Endothelial cell (in vitro differentiated cells): ENCODE measurements at regions not wholly inside any gene's neighbourhood (a gene's known extent, or its start where the extent isn't known, plus 50 kb on each side); places are given as distances from the start of the nearest gene placed in this dataset.

Experiments
- DNase-seq: peaks from one replicate; pipeline ENCODE4 v3.0.0; 2021; ENCODE audit warnings: low spot score
- H3K27ac Mint-ChIP-seq: one replicate; pipeline ENCODE4 v1.8.0; 2021; ENCODE audit warnings: mixed read lengths, inconsistent platforms; ENCODE audit not compliant: unreplicated experiment
- H3K27me3 Mint-ChIP-seq: one replicate; pipeline ENCODE4 v1.8.0; 2021; ENCODE audit warnings: mild to moderate bottlenecking, moderate library complexity, mixed read lengths, inconsistent platforms; ENCODE audit not compliant: unreplicated experiment
- H3K36me3 Mint-ChIP-seq: one replicate; pipeline ENCODE4 v1.8.0; 2021; ENCODE audit warnings: mild to moderate bottlenecking, low read depth, mixed read lengths, inconsistent platforms; ENCODE audit not compliant: unreplicated experiment
- H3K4me1 Mint-ChIP-seq: one replicate; pipeline ENCODE4 v1.8.0; 2021; ENCODE audit warnings: mild to moderate bottlenecking, mixed read lengths, inconsistent platforms; ENCODE audit not compliant: unreplicated experiment
- H3K4me3 Mint-ChIP-seq: one replicate; pipeline ENCODE4 v1.8.0; 2021; ENCODE audit warnings: mild to moderate bottlenecking, mixed read lengths, inconsistent platforms; ENCODE audit not compliant: unreplicated experiment
- H3K9me3 Mint-ChIP-seq: one replicate; pipeline ENCODE4 v1.8.0; 2021; ENCODE audit warnings: mixed read lengths, inconsistent platforms; ENCODE audit not compliant: unreplicated experiment
- CTCF ChIP-seq: fragments of 200-600 bp; sonication (generic); IDR thresholded peaks from one replicate; pipeline ENCODE4 v1.5.0; 2021; ENCODE audit warnings: antibody characterized with exemption; ENCODE audit not compliant: unreplicated experiment

- DNase-seq, result no peak
- H3K27me3 Mint-ChIP-seq, result no peaks in the 10 kb centered on the region
- no peak overlapping the region for H3K4me3 Mint-ChIP-seq
- TF ChIP-seq CTCF, result no peak
- H3K36me3 Mint-ChIP-seq, result no peaks in the 10 kb centered on the region
- H3K4me1 Mint-ChIP-seq, result peaks cover 3% of the 10 kb centered on the region
- no peaks in the 10 kb centered on the region for H3K9me3 Mint-ChIP-seq
- H3K27ac Mint-ChIP-seq, result no peak overlapping the region
Measured at GRCh38 chr4:115278830-115279229, 165.4 kb upstream of the NDST4 start.

- Mint-ChIP-seq H3K9me3 (no peaks in the 10 kb centered on the region), H3K4me3 (no peak overlapping the region), H3K27ac (no peak overlapping the region), H3K4me1 (peaks cover 7% of the 10 kb centered on the region), H3K27me3 (no peaks in the 10 kb centered on the region), H3K36me3 (no peaks in the 10 kb centered on the region)
- no peak for TF ChIP-seq CTCF
- no peak for DNase-seq
Measured at GRCh38 chr4:115275615-115276014, 162.2 kb upstream of the NDST4 start.

- H3K9me3 Mint-ChIP-seq, result no peaks in the 10 kb centered on the region
- peaks cover 7% of the 10 kb centered on the region for H3K4me1 Mint-ChIP-seq
- no peak overlapping the region for H3K4me3 Mint-ChIP-seq
- no peaks in the 10 kb centered on the region for H3K36me3 Mint-ChIP-seq
- no peaks in the 10 kb centered on the region for H3K27me3 Mint-ChIP-seq
- H3K27ac Mint-ChIP-seq, result no peak overlapping the region
- no peak for DNase-seq
- TF ChIP-seq CTCF, result no peak
Measured at GRCh38 chr4:115274545-115274944, 161.1 kb upstream of the NDST4 start.

GRCh38 chr4:115272594-115272993 lies 159.2 kb upstream of the NDST4 start:
- no peak overlapping the region for H3K4me3 Mint-ChIP-seq
- H3K27me3 Mint-ChIP-seq, result no peaks in the 10 kb centered on the region
- no peaks in the 10 kb centered on the region for H3K36me3 Mint-ChIP-seq
- H3K27ac Mint-ChIP-seq, result no peak overlapping the region
- TF ChIP-seq CTCF, result no peak
- DNase-seq, result no peak
- H3K4me1 Mint-ChIP-seq, result peaks cover 7% of the 10 kb centered on the region
- no peaks in the 10 kb centered on the region for H3K9me3 Mint-ChIP-seq

GRCh38 chr4:115272185-115272584 lies 158.8 kb upstream of the NDST4 start:
- Mint-ChIP-seq H3K36me3 (no peaks in the 10 kb centered on the region), H3K27ac (no peak overlapping the region), H3K9me3 (no peaks in the 10 kb centered on the region), H3K4me3 (no peak overlapping the region), H3K4me1 (peaks cover 7% of the 10 kb centered on the region), H3K27me3 (no peaks in the 10 kb centered on the region)
- no peak for DNase-seq
- no peak for TF ChIP-seq CTCF
